WTC11 (cell line): ENCODE measurements at regions not wholly inside any gene's neighbourhood (a gene's known extent, or its start where the extent isn't known, plus 50 kb on each side); places are given as distances from the start of the nearest gene placed in this dataset.

ENCODE experiments used
- ATAC-seq: fragments of 200-7000 bp; cut with Tn5 transposase; 2 replicates; pipeline ENCODE4 v1.10.0; 2021; ENCODE audit warnings: mild to moderate bottlenecking, moderate library complexity
- CTCF ChIA-PET: fragments of 300-600 bp; sonication (Branson Sonifier 250); formaldehyde crosslinking; loops from one replicate; lab custom pipeline; 2021; ENCODE audit warnings: antibody characterized with exemption; lab: Charles Lee
- POLR2A ChIA-PET: fragments of 350-600 bp; sonication (Branson Sonifier 250); formaldehyde crosslinking; loops from one replicate; lab custom pipeline; 2021; ENCODE audit warnings: antibody characterized with exemption; lab: Charles Lee
- DNase-seq: peaks from one replicate; pipeline ENCODE4 v3.0.0; 2021; ENCODE audit warnings: low spot score
- H3K27ac Mint-ChIP-seq: 2 replicates; pipeline ENCODE4 v1.8.0; 2021; ENCODE audit warnings: mixed read lengths
- H3K27me3 Mint-ChIP-seq: 2 replicates; pipeline ENCODE4 v1.8.0; 2021; ENCODE audit warnings: low read depth, mild to moderate bottlenecking, moderate library complexity, mixed read lengths
- H3K36me3 Mint-ChIP-seq: 2 replicates; pipeline ENCODE4 v1.8.0; 2021; ENCODE audit warnings: mixed read lengths
- H3K4me1 Mint-ChIP-seq: 2 replicates; pipeline ENCODE4 v1.8.0; 2022; ENCODE audit warnings: mixed read lengths
- H3K4me3 Mint-ChIP-seq: 2 replicates; pipeline ENCODE4 v1.8.0; 2021; ENCODE audit warnings: mild to moderate bottlenecking, moderate library complexity, mixed read lengths
- H3K9me3 Mint-ChIP-seq: 2 replicates; pipeline ENCODE4 v1.8.0; 2021; ENCODE audit warnings: mixed read lengths
- ATF1 ChIP-seq: sonication (generic); formaldehyde crosslinking; IDR thresholded peaks from 2 replicates; pipeline ENCODE4 v1.8.1; 2023; ENCODE audit warnings: mild to moderate bottlenecking, moderate library complexity, missing genetic modification reagents
- CBFB ChIP-seq: sonication (generic); formaldehyde crosslinking; IDR thresholded peaks from 2 replicates; pipeline ENCODE4 v1.8.1; 2022; ENCODE audit warnings: mild to moderate bottlenecking, low read depth, missing genetic modification reagents
- CREB1 ChIP-seq: sonication (generic); formaldehyde crosslinking; IDR thresholded peaks from 2 replicates; pipeline ENCODE4 v1.8.0; 2023; ENCODE audit warnings: mild to moderate bottlenecking, missing genetic modification reagents
- ELF4 ChIP-seq: sonication (generic); formaldehyde crosslinking; IDR thresholded peaks from 2 replicates; pipeline ENCODE4 v1.8.1; 2022; ENCODE audit warnings: low read depth, mild to moderate bottlenecking, moderate library complexity, missing genetic modification reagents
- ERG ChIP-seq: fragments of 250-450 bp; sonication (Bioruptor Pico); IDR thresholded peaks from 2 replicates; pipeline ENCODE4 v1.8.0; 2021; ENCODE audit warnings: mild to moderate bottlenecking
- HMGA2 ChIP-seq: fragments of 250-450 bp; sonication (Bioruptor Pico); IDR thresholded peaks from 2 replicates; pipeline ENCODE4 v1.4.0; 2021; ENCODE audit warnings: mild to moderate bottlenecking, moderate library complexity
- IRF2 ChIP-seq: sonication (generic); formaldehyde crosslinking; IDR thresholded peaks from 2 replicates; pipeline ENCODE4 v1.8.0; 2022; ENCODE audit warnings: low read depth, missing genetic modification reagents, borderline replicate concordance
- MYBL2 ChIP-seq: sonication (generic); formaldehyde crosslinking; IDR thresholded peaks from 2 replicates; pipeline ENCODE4 v1.8.1; 2023; ENCODE audit warnings: mild to moderate bottlenecking, moderate library complexity, missing genetic modification reagents
- NFE2L1 ChIP-seq: sonication (generic); formaldehyde crosslinking; IDR thresholded peaks from 2 replicates; pipeline ENCODE4 v1.8.1; 2023; ENCODE audit warnings: missing genetic modification reagents
- NFYB ChIP-seq: sonication (generic); formaldehyde crosslinking; conservative IDR thresholded peaks from 2 replicates; pipeline ENCODE4 v1.8.0; 2022; ENCODE audit warnings: low read depth, missing genetic modification reagents
- RORB ChIP-seq: fragments of 250-450 bp; sonication (Bioruptor Pico); IDR thresholded peaks from 2 replicates; pipeline ENCODE4 v1.9.0; 2021; ENCODE audit warnings: mild to moderate bottlenecking
- SMAD4 ChIP-seq: sonication (generic); formaldehyde crosslinking; IDR thresholded peaks from 2 replicates; pipeline ENCODE4 v1.8.0; 2022; ENCODE audit warnings: mild to moderate bottlenecking, missing genetic modification reagents
- SOX15 ChIP-seq: fragments of 250-450 bp; sonication (Bioruptor Pico); IDR thresholded peaks from 2 replicates; pipeline ENCODE4 v1.9.0; 2021; ENCODE audit warnings: mild to moderate bottlenecking
- SP1 ChIP-seq: sonication (generic); formaldehyde crosslinking; conservative IDR thresholded peaks from 2 replicates; pipeline ENCODE4 v1.8.1; 2022; ENCODE audit warnings: missing genetic modification reagents
- USF2 ChIP-seq: sonication (generic); formaldehyde crosslinking; IDR thresholded peaks from 2 replicates; pipeline ENCODE4 v1.8.1; 2023; ENCODE audit warnings: mild to moderate bottlenecking, missing genetic modification reagents, moderate library complexity
- ZNF232 ChIP-seq: sonication (generic); formaldehyde crosslinking; IDR thresholded peaks from 2 replicates; pipeline ENCODE4 v1.8.0; 2022; ENCODE audit warnings: mild to moderate bottlenecking, missing genetic modification reagents
- TF ChIP-seq, protein P1 (sequence below): sonication (generic); formaldehyde crosslinking; IDR thresholded peaks from 2 replicates; pipeline ENCODE4 v1.8.1; 2023; ENCODE audit warnings: mild to moderate bottlenecking, moderate library complexity, missing genetic modification reagents
- TF ChIP-seq, protein P2 (sequence below): sonication (generic); formaldehyde crosslinking; IDR thresholded peaks from 2 replicates; pipeline ENCODE4 v1.8.0; 2022; ENCODE audit warnings: mild to moderate bottlenecking, missing genetic modification reagents
- TF ChIP-seq, protein P3 (sequence below): sonication (generic); formaldehyde crosslinking; IDR thresholded peaks from 2 replicates; pipeline ENCODE4 v1.8.1; 2022; ENCODE audit warnings: mild to moderate bottlenecking, missing genetic modification reagents, moderate library complexity, borderline replicate concordance
- TF ChIP-seq, protein P4 (sequence below): sonication (generic); formaldehyde crosslinking; IDR thresholded peaks from 2 replicates; pipeline ENCODE4 v1.8.0; 2023; ENCODE audit warnings: missing genetic modification reagents

DNA sequence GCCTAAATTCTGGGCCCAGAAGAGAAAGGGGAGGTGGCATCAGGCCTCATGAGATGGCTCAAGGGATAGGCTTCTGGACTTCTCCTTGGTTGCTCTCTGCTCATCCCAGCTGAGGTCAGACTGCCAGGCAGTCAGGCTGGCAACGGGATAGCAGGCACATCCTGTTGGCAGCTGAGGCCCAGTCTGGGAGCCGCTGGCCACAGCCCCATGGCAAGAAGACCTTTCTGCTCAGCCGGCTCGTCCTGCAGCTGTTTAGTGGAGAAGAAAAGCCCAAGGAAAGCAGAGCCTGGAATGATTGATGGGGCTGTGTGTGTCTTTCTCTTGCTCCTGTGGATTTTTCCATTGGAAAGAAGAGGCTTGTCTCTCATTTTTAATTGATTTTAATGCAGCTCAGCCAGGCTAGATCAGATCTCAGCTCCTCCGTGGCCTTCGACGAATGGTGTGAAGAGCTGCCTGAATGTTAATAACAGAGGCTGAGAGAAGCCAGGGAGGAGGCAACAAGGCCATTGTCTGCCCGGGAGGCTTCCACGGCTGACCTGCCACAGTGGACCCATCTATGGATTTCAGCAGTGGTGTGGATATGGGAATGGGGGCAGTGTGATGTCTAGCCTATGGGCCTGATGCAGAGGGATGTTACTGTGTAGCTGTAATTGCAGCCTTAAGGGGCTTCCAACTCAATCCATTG, 99.5 kb downstream of the HS1BP3 start:
- CTCF ChIA-PET = interaction anchor here (0.6 kb wide), 1 partner anchor 137 kb away, joined by 4 read pairs; no protein-coding TSS in a partner anchor
- ATAC-seq (no peak), DNase-seq (no peak)
- Mint-ChIP-seq H3K27me3 (no peaks in the 10 kb centered on the region), H3K9me3 (peaks cover 5% of the 10 kb centered on the region), H3K4me1 (peaks cover 6% of the 10 kb centered on the region), H3K27ac (no peak overlapping the region), H3K36me3 (peaks cover 2% of the 10 kb centered on the region; the same call in 1 of the 2 replicates), H3K4me3 (no peak overlapping the region)
- POLR2A ChIA-PET = no interaction called here
- TF ChIP-seq HMGA2 (CRISPR knock-in tag) (no peak), CREB1 (CRISPR knock-in tag) (no peak)

DNA sequence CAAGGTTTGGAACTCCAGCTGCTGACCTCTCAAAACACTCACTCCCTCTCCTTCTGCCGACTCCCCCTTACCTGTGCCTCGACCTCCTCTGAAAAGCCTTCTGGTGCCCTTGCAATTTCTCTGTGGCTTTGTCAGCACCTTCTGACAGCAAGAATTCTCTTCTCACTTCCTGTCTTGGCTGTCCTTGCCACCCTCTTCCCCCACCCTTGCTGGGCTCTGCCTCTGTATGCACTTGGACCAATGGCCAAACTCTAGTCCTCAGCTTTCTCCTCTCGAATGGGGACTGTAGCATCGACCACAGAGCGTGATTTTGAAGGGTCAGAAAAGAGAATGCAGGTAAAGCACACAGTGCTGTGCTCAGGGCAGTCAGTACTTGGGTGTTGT, 99.0 kb downstream of the HS1BP3 start:
- Mint-ChIP-seq H3K27ac (no peak overlapping the region), H3K4me3 (no peak overlapping the region), H3K27me3 (no peaks in the 10 kb centered on the region), H3K9me3 (no peaks in the 10 kb centered on the region), H3K4me1 (peaks cover 11% of the 10 kb centered on the region), H3K36me3 (no peaks in the 10 kb centered on the region)
- CTCF ChIA-PET = interaction anchor here (0.6 kb wide), 1 partner anchor 138 kb away, joined by 4 read pairs; no protein-coding TSS in a partner anchor
- POLR2A ChIA-PET = no interaction called here
- no peak for DNase-seq
- no peak for TF ChIP-seq NFE2L1 (CRISPR knock-in tag)
- no peak for TF ChIP-seq CBFB
- no peak for TF ChIP-seq ELF4 (CRISPR knock-in tag)
- no peak for TF ChIP-seq NFYB (CRISPR knock-in tag)
- TF ChIP-seq CREB1 (CRISPR knock-in tag) = no peak
- TF ChIP-seq IRF2 (CRISPR knock-in tag) = no peak
- no peak for ATAC-seq

GRCh38 chr2:20552847-20553246, 98.1 kb downstream of the HS1BP3 start:
- H3K36me3 Mint-ChIP-seq = no peaks in the 10 kb centered on the region
- no peak for ATAC-seq
- H3K27me3 Mint-ChIP-seq = no peaks in the 10 kb centered on the region
- ChIA-PET CTCF (no interaction called here), POLR2A (no interaction called here)
- TF ChIP-seq ZNF232 (CRISPR knock-in tag) (no peak), ERG (no peak), SP1 (CRISPR knock-in tag) (no peak), CBFB (no peak), ATF1 (no peak), MYBL2 (CRISPR knock-in tag) (no peak), RORB (no peak), USF2 (CRISPR knock-in tag) (no peak), SOX15 (CRISPR knock-in tag) (no peak), SMAD4 (CRISPR knock-in tag) (no peak)
- TF ChIP-seq, protein P1, sequence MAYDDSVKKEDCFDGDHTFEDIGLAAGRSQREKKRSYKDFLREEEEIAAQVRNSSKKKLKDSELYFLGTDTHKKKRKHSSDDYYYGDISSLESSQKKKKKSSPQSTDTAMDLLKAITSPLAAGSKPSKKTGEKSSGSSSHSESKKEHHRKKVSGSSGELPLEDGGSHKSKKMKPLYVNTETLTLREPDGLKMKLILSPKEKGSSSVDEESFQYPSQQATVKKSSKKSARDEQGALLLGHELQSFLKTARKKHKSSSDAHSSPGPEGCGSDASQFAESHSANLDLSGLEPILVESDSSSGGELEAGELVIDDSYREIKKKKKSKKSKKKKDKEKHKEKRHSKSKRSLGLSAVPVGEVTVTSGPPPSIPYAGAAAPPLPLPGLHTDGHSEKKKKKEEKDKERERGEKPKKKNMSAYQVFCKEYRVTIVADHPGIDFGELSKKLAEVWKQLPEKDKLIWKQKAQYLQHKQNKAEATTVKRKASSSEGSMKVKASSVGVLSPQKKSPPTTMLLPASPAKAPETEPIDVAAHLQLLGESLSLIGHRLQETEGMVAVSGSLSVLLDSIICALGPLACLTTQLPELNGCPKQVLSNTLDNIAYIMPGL (CRISPR knock-in tag) = no peak
- TF ChIP-seq, protein P2, sequence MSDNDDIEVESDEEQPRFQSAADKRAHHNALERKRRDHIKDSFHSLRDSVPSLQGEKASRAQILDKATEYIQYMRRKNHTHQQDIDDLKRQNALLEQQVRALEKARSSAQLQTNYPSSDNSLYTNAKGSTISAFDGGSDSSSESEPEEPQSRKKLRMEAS = no peak
- TF ChIP-seq, protein P3, sequence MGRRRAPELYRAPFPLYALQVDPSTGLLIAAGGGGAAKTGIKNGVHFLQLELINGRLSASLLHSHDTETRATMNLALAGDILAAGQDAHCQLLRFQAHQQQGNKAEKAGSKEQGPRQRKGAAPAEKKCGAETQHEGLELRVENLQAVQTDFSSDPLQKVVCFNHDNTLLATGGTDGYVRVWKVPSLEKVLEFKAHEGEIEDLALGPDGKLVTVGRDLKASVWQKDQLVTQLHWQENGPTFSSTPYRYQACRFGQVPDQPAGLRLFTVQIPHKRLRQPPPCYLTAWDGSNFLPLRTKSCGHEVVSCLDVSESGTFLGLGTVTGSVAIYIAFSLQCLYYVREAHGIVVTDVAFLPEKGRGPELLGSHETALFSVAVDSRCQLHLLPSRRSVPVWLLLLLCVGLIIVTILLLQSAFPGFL = no peak
- TF ChIP-seq, protein P4, sequence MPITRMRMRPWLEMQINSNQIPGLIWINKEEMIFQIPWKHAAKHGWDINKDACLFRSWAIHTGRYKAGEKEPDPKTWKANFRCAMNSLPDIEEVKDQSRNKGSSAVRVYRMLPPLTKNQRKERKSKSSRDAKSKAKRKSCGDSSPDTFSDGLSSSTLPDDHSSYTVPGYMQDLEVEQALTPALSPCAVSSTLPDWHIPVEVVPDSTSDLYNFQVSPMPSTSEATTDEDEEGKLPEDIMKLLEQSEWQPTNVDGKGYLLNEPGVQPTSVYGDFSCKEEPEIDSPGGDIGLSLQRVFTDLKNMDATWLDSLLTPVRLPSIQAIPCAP = no peak
- no peaks in the 10 kb centered on the region for H3K9me3 Mint-ChIP-seq
- peaks cover 20% of the 10 kb centered on the region for H3K4me1 Mint-ChIP-seq
- no peak overlapping the region for H3K27ac Mint-ChIP-seq
- no peak for DNase-seq
- no peak overlapping the region for H3K4me3 Mint-ChIP-seq
